Activated naive CD4-positive, alpha-beta T cell treated with anti-CD3 and anti-CD28 coated beads, Interleukin-2, amount 50 U/mL, for 24 hours (primary cell): ENCODE measurements at regions not wholly inside any gene's neighbourhood (a gene's known extent, or its start where the extent isn't known, plus 50 kb on each side); places are given as distances from the start of the nearest gene placed in this dataset.

Source experiments
- H3K27ac Mint-ChIP-seq: one replicate; pipeline ENCODE4 v1.8.0; 2021; ENCODE audit warnings: mild to moderate bottlenecking, mixed read lengths
- H3K27me3 Mint-ChIP-seq: one replicate; pipeline ENCODE4 v1.8.0; 2021; ENCODE audit warnings: mixed read lengths
- H3K36me3 Mint-ChIP-seq: one replicate; pipeline ENCODE4 v1.8.0; 2021; ENCODE audit warnings: mixed read lengths
- H3K4me1 Mint-ChIP-seq: one replicate; pipeline ENCODE4 v1.8.0; 2021; ENCODE audit warnings: mixed read lengths
- H3K4me3 Mint-ChIP-seq: one replicate; pipeline ENCODE4 v1.8.0; 2021; ENCODE audit warnings: mild to moderate bottlenecking, mixed read lengths
- H3K9me3 Mint-ChIP-seq: one replicate; pipeline ENCODE4 v1.8.0; 2021; ENCODE audit warnings: mixed read lengths

- Mint-ChIP-seq H3K9me3 (peaks cover 6% of the 10 kb centered on the region), H3K4me3 (no peak overlapping the region), H3K27ac (no peak overlapping the region), H3K4me1 (no peaks in the 10 kb centered on the region), H3K36me3 (peaks cover 7% of the 10 kb centered on the region), H3K27me3 (peaks cover 17% of the 10 kb centered on the region)
These were observed 75.9 kb downstream of the TNFAIP2 start for GRCh38 chr14:103199124-103199523.

- peaks cover 14% of the 10 kb centered on the region for H3K27me3 Mint-ChIP-seq
- peaks cover 6% of the 10 kb centered on the region for H3K36me3 Mint-ChIP-seq
- peaks cover 7% of the 10 kb centered on the region for H3K9me3 Mint-ChIP-seq
- no peak overlapping the region for H3K4me3 Mint-ChIP-seq
- no peak overlapping the region for H3K27ac Mint-ChIP-seq
- H3K4me1 Mint-ChIP-seq, result no peaks in the 10 kb centered on the region
These were observed 78.5 kb downstream of the TNFAIP2 start for GRCh38 chr14:103201801-103202200.

GRCh38 chr14:103204852-103205540, 81.7 kb downstream of the TNFAIP2 start:
- peaks cover 6% of the 10 kb centered on the region for H3K36me3 Mint-ChIP-seq
- H3K4me1 Mint-ChIP-seq, result peaks cover 4% of the 10 kb centered on the region
- peaks cover 7% of the 10 kb centered on the region for H3K9me3 Mint-ChIP-seq
- no peak overlapping the region for H3K4me3 Mint-ChIP-seq
- peaks cover 23% of the 10 kb centered on the region for H3K27me3 Mint-ChIP-seq
- no peak overlapping the region for H3K27ac Mint-ChIP-seq

- H3K4me1 Mint-ChIP-seq, result peaks cover 4% of the 10 kb centered on the region
- peaks cover 25% of the 10 kb centered on the region for H3K27me3 Mint-ChIP-seq
- H3K27ac Mint-ChIP-seq, result no peak overlapping the region
- H3K9me3 Mint-ChIP-seq, result peaks cover 7% of the 10 kb centered on the region
- H3K4me3 Mint-ChIP-seq, result no peak overlapping the region
- peaks cover 6% of the 10 kb centered on the region for H3K36me3 Mint-ChIP-seq
These were observed 82.3 kb downstream of the TNFAIP2 start for GRCh38 chr14:103205541-103205906.

- H3K36me3 Mint-ChIP-seq, result peaks cover 6% of the 10 kb centered on the region
- no peak overlapping the region for H3K4me3 Mint-ChIP-seq
- peaks cover 7% of the 10 kb centered on the region for H3K9me3 Mint-ChIP-seq
- H3K27ac Mint-ChIP-seq, result no peak overlapping the region
- H3K4me1 Mint-ChIP-seq, result peaks cover 4% of the 10 kb centered on the region
- H3K27me3 Mint-ChIP-seq, result peaks cover 25% of the 10 kb centered on the region
These were observed 82.8 kb downstream of the TNFAIP2 start for GRCh38 chr14:103206023-103206481.

GRCh38 chr14:103206836-103207387, 83.7 kb downstream of the TNFAIP2 start:
- peaks cover 5% of the 10 kb centered on the region for H3K36me3 Mint-ChIP-seq
- no peak overlapping the region for H3K4me3 Mint-ChIP-seq
- H3K4me1 Mint-ChIP-seq, result peaks cover 4% of the 10 kb centered on the region
- peaks cover 22% of the 10 kb centered on the region for H3K27me3 Mint-ChIP-seq
- H3K27ac Mint-ChIP-seq, result no peak overlapping the region
- H3K9me3 Mint-ChIP-seq, result peaks cover 7% of the 10 kb centered on the region

GRCh38 chr14:103207388-103208072, 84.3 kb downstream of the TNFAIP2 start:
- Mint-ChIP-seq H3K27me3 (peaks cover 24% of the 10 kb centered on the region), H3K36me3 (peaks cover 5% of the 10 kb centered on the region), H3K4me3 (no peak overlapping the region), H3K9me3 (peaks cover 7% of the 10 kb centered on the region), H3K4me1 (peaks cover 4% of the 10 kb centered on the region), H3K27ac (no peak overlapping the region)

- peaks cover 2% of the 10 kb centered on the region for H3K36me3 Mint-ChIP-seq
- H3K27me3 Mint-ChIP-seq, result peaks cover 29% of the 10 kb centered on the region
- H3K9me3 Mint-ChIP-seq, result peaks cover 2% of the 10 kb centered on the region
- H3K4me3 Mint-ChIP-seq, result no peak overlapping the region
- peaks cover 4% of the 10 kb centered on the region for H3K4me1 Mint-ChIP-seq
- no peak overlapping the region for H3K27ac Mint-ChIP-seq
These were observed 85.8 kb downstream of the TNFAIP2 start for GRCh38 chr14:103209054-103209453.

GRCh38 chr14:103209506-103209905, 86.2 kb downstream of the TNFAIP2 start:
- Mint-ChIP-seq H3K4me3 (no peak overlapping the region), H3K36me3 (no peaks in the 10 kb centered on the region), H3K27me3 (peaks cover 33% of the 10 kb centered on the region), H3K9me3 (no peaks in the 10 kb centered on the region), H3K27ac (no peak overlapping the region), H3K4me1 (peaks cover 4% of the 10 kb centered on the region)

GRCh38 chr14:103213331-103213730, 90.1 kb downstream of the TNFAIP2 start:
- Mint-ChIP-seq H3K9me3 (no peaks in the 10 kb centered on the region), H3K36me3 (no peaks in the 10 kb centered on the region), H3K4me3 (no peak overlapping the region), H3K27me3 (peaks cover 38% of the 10 kb centered on the region), H3K4me1 (peaks cover 3% of the 10 kb centered on the region), H3K27ac (no peak overlapping the region)

GRCh38 chr14:103214461-103214958, 91.2 kb downstream of the TNFAIP2 start:
- Mint-ChIP-seq H3K9me3 (no peaks in the 10 kb centered on the region), H3K27ac (no peak overlapping the region), H3K27me3 (peaks cover 36% of the 10 kb centered on the region), H3K4me3 (no peak overlapping the region), H3K36me3 (no peaks in the 10 kb centered on the region), H3K4me1 (no peaks in the 10 kb centered on the region)

- Mint-ChIP-seq H3K9me3 (no peaks in the 10 kb centered on the region), H3K27ac (no peak overlapping the region), H3K27me3 (peaks cover 38% of the 10 kb centered on the region), H3K4me1 (no peaks in the 10 kb centered on the region), H3K36me3 (no peaks in the 10 kb centered on the region), H3K4me3 (no peak overlapping the region)
These were observed 93.1 kb downstream of the TNFAIP2 start for GRCh38 chr14:103216399-103216798.

GRCh38 chr14:103216857-103217256, 93.6 kb downstream of the TNFAIP2 start:
- Mint-ChIP-seq H3K27me3 (peaks cover 39% of the 10 kb centered on the region), H3K4me1 (no peaks in the 10 kb centered on the region), H3K9me3 (no peaks in the 10 kb centered on the region), H3K27ac (no peak overlapping the region), H3K4me3 (no peak overlapping the region), H3K36me3 (no peaks in the 10 kb centered on the region)

GRCh38 chr14:103217538-103217937, 94.3 kb downstream of the TNFAIP2 start:
- H3K27me3 Mint-ChIP-seq, result peaks cover 39% of the 10 kb centered on the region
- no peaks in the 10 kb centered on the region for H3K9me3 Mint-ChIP-seq
- H3K36me3 Mint-ChIP-seq, result no peaks in the 10 kb centered on the region
- H3K4me3 Mint-ChIP-seq, result no peak overlapping the region
- H3K4me1 Mint-ChIP-seq, result no peaks in the 10 kb centered on the region
- no peak overlapping the region for H3K27ac Mint-ChIP-seq

- Mint-ChIP-seq H3K4me1 (no peaks in the 10 kb centered on the region), H3K9me3 (no peaks in the 10 kb centered on the region), H3K27me3 (peaks cover 33% of the 10 kb centered on the region), H3K27ac (no peak overlapping the region), H3K4me3 (no peak overlapping the region), H3K36me3 (no peaks in the 10 kb centered on the region)
These were observed 97.1 kb downstream of the TNFAIP2 start for GRCh38 chr14:103220134-103220981.
